Activated naive CD8-positive, alpha-beta T cell treated with anti-CD3 and anti-CD28 coated beads, Interleukin-2, amount 10 ng/mL, durations not matched to agents 7 days and 5 days (primary cell): ENCODE measurements at regions not wholly inside any gene's neighbourhood (a gene's known extent, or its start where the extent isn't known, plus 50 kb on each side); places are given as distances from the start of the nearest gene placed in this dataset.
"Not testable (repeated sequence)": the region's sequence is repeated elsewhere in the genome, so short reads cannot be mapped to it uniquely, and the experiment has no call there.

ENCODE experiments used
- ATAC-seq: fragments of 150-1000 bp; cut with Tn5 transposase; one replicate; pipeline ENCODE4 v1.10.0; 2021; ENCODE audit warnings: low read depth, moderate library complexity
- POLR2A ChIA-PET: fragments of 350-600 bp; sonication (Branson Sonifier 250); formaldehyde crosslinking; loops from one replicate; lab custom pipeline; 2021; ENCODE audit warnings: antibody characterized with exemption; lab: Charles Lee
- DNase-seq: peaks from one replicate; pipeline ENCODE4 v3.0.0; 2021
- H3K27ac Mint-ChIP-seq: one replicate; pipeline ENCODE4 v1.8.0; 2022; ENCODE audit warnings: mild to moderate bottlenecking, mixed read lengths
- H3K27me3 Mint-ChIP-seq: one replicate; pipeline ENCODE4 v1.8.0; 2022; ENCODE audit warnings: mild to moderate bottlenecking, moderate library complexity, mixed read lengths
- H3K36me3 Mint-ChIP-seq: one replicate; pipeline ENCODE4 v1.8.0; 2021; ENCODE audit warnings: mild to moderate bottlenecking, mixed read lengths
- H3K4me1 Mint-ChIP-seq: one replicate; pipeline ENCODE4 v1.8.0; 2021; ENCODE audit warnings: mixed read lengths
- H3K4me3 Mint-ChIP-seq: one replicate; pipeline ENCODE4 v1.8.0; 2022; ENCODE audit warnings: mild to moderate bottlenecking, moderate library complexity, mixed read lengths
- H3K9me3 Mint-ChIP-seq: one replicate; pipeline ENCODE4 v1.8.0; 2021; ENCODE audit warnings: mixed read lengths

DNA sequence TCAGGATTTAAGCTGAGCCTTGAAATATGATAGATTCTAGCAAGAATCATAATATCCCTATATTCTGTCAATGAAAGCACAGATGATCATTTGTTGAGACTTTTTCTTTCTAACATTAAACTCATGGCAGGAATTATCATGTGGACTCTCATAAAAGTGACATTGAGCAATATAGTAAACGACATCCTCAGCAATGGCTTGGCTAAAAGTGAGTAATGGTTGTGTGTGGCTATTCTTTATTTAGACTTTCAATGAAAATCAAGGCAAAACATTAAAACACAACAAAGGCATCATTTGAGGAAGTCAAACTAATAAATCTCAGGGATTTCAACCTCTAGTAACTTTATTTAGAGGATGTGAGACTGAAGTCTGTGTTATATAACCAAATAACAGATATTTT lies 257.8 kb upstream of the ADGRL4 start:
- no peak for DNase-seq
- POLR2A ChIA-PET = no interaction called here
- H3K4me1 Mint-ChIP-seq = no peaks in the 10 kb centered on the region
- no peaks in the 10 kb centered on the region for H3K9me3 Mint-ChIP-seq
- no peak overlapping the region for H3K4me3 Mint-ChIP-seq
- no peaks in the 10 kb centered on the region for H3K36me3 Mint-ChIP-seq
- H3K27me3 Mint-ChIP-seq = no peaks in the 10 kb centered on the region
- ATAC-seq = no peak
- no peak overlapping the region for H3K27ac Mint-ChIP-seq

DNA sequence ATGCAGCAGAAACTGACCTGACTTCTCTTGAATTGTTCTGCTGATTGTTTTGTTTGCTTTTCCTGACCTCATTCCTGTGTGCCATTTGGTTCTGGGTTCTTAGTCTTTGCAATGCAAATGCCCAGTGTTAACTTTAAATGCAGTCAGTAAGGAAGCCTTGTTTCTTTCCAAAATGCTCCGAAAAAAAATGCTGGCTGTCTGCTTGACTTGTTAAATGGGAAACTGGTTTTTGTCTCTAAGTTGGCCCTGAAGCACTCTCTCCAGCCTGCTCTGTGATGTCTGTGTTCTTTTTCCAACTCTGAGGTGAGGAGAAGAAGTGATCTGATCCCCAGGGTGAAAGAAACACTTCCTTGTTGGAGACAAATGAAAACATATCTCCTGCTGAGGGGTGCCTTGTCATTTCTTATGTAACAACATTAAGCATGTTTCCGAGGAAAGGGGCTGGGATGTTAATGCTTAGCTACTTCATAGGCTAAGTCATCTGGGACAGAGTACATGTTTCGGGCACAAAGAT lies 256.3 kb upstream of the ADGRL4 start:
- Mint-ChIP-seq H3K27ac (no peak overlapping the region), H3K4me3 (no peak overlapping the region), H3K27me3 (no peaks in the 10 kb centered on the region), H3K9me3 (no peaks in the 10 kb centered on the region), H3K4me1 (no peaks in the 10 kb centered on the region), H3K36me3 (no peaks in the 10 kb centered on the region)
- POLR2A ChIA-PET = no interaction called here
- ATAC-seq (no peak), DNase-seq (no peak)

DNA sequence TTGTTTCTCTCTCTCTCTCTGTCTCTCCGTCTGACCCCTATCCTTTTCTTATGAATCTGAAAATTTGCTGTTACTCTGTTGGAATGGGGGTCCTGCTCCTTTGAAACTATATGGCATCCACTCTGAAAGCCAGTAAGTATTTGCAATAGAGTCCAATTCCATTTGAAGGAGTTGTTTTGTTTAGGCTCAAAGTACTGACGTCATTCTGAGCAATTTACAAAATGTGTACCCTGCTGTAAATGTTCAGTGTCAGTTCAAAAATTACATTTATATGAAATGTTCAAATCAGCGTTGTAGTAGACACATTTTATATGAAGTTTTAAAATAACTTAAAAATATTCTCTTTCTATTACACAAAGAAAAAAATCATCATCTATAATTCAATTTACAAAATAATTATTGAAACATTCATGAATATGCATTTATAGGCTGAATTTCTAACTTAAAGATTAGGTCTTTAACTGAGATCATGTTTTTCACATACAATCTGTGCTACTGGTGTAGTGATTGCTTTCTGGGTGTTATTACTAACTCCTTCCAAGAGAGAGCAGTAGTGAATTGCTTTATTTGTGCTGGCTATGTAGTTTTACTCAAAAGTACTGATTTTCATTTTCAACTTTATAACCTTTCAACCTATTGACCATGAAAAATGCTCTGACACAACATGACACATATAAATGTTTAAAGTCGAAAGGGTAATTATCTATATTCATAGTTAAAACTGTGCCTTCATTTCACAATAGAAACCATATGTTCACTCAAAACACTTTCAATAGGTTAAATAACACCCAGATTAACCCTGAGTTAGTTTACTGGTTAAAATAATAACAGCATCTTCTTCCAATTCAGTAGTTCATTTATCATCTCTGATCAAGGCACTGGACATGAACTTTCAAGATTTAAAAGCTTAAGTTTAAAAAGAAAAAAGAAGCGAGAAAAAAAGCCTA lies 253.1 kb upstream of the ADGRL4 start:
- H3K4me1 Mint-ChIP-seq = no peaks in the 10 kb centered on the region
- H3K36me3 Mint-ChIP-seq = no peaks in the 10 kb centered on the region
- ATAC-seq = no peak
- DNase-seq = no peak
- no peaks in the 10 kb centered on the region for H3K9me3 Mint-ChIP-seq
- no peak overlapping the region for H3K4me3 Mint-ChIP-seq
- POLR2A ChIA-PET = no interaction called here
- H3K27ac Mint-ChIP-seq = no peak overlapping the region
- no peaks in the 10 kb centered on the region for H3K27me3 Mint-ChIP-seq

DNA sequence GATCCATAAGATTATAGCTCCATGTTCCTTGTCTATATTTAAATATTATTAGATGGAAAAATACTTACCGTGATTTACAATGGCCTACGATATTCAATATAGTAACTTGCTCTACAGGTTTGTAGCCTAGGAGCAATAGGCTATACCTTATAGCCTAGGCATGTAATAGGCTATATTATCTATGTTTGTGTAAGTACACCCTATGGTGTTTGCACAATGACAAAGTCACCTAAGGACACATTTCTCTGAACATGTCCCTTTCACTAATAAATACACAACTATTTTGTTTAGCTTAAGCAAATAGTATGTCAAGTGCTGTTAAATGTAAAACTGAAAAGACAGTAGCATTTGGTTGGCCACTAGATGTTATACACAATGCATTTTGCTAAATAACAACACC lies 248.9 kb upstream of the ADGRL4 start:
- Mint-ChIP-seq H3K9me3 (no peaks in the 10 kb centered on the region), H3K27me3 (no peaks in the 10 kb centered on the region), H3K4me1 (no peaks in the 10 kb centered on the region), H3K36me3 (no peaks in the 10 kb centered on the region), H3K27ac (no peak overlapping the region), H3K4me3 (no peak overlapping the region)
- POLR2A ChIA-PET = no interaction called here
- ATAC-seq (no peak), DNase-seq (no peak)

DNA sequence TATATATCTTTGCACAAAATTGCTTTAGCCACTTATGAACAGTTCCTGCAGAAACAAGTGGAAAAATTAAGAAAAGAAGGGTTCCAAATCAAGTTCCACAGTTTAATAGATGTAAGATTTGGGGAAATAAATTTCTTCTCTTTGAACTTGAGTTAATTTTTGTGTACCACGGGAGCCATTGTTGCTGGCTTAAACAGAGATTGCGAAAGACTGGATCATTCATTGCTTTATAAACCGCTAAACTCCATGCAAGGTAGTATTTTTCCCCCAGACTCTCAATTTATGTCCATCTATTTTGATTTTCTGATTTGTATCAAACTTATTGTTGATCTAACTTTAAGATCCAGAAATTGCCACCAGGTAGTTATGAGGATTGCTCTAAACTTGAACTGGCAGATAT lies 246.1 kb upstream of the ADGRL4 start:
- ATAC-seq (no peak), DNase-seq (no peak)
- Mint-ChIP-seq H3K27ac (no peak overlapping the region), H3K9me3 (no peaks in the 10 kb centered on the region), H3K27me3 (no peaks in the 10 kb centered on the region), H3K4me3 (no peak overlapping the region), H3K36me3 (no peaks in the 10 kb centered on the region), H3K4me1 (no peaks in the 10 kb centered on the region)
- POLR2A ChIA-PET = no interaction called here

DNA sequence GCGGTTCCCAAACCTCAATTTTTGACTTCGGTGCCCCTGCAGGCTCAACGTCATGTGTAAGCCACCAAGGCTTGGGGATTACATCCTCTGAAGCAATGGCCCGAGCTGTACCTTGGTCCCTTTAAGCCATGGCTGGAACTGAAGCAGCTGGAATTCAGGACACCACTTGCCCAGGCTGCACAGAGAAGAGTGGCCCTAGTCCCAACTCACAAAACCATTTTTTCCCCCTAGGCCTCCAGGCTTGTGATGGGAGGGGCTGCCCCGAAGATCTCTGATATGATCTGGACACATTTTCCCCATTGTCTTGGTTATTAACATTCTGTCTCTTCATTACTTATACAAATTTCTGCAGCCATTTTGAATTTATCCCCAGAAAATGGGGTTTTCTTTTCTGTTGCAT lies 233.3 kb upstream of the ADGRL4 start:
- no peak overlapping the region for H3K4me3 Mint-ChIP-seq
- no peaks in the 10 kb centered on the region for H3K36me3 Mint-ChIP-seq
- H3K27ac Mint-ChIP-seq = no peak overlapping the region
- POLR2A ChIA-PET = no interaction called here
- ATAC-seq (no peak), DNase-seq (no peak)
- H3K27me3 Mint-ChIP-seq = no peaks in the 10 kb centered on the region
- peaks cover 7% of the 10 kb centered on the region for H3K9me3 Mint-ChIP-seq
- H3K4me1 Mint-ChIP-seq = no peaks in the 10 kb centered on the region

DNA sequence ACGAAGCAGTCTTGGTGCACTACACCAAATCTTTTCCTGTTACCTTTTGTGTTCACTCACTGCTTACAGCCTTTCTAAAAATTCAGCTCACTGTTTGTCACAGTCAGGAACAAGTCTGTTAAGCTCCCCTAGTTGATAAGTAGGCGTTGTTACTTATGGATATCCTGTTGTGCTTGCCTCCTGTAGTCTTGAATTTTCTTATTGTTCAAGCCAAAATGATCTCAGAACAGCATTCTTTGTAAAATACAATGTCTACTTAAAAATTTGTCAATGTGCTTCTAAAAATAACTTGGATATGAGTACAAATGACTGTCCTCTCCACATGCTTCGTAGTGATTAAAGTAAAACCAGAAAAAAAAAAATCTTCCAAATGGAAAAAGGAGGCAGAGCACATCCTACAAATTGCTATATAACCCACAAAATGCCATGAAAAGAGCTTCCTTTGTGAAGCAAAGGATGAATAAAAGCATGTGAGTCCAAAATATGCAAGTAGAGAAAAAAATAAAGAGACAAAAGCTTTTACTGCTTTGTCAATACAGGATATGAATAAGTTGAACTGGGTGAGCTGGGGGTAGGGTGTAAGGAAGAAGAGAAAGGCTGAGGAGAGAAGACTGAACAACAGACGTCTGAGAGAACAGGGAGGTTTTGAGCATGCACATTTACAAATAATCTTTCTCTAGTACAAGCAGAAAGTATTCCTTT lies 228.9 kb upstream of the ADGRL4 start:
- no peaks in the 10 kb centered on the region for H3K36me3 Mint-ChIP-seq
- no peaks in the 10 kb centered on the region for H3K27me3 Mint-ChIP-seq
- POLR2A ChIA-PET = no interaction called here
- no peaks in the 10 kb centered on the region for H3K4me1 Mint-ChIP-seq
- H3K9me3 Mint-ChIP-seq = peaks cover 5% of the 10 kb centered on the region
- no peak for DNase-seq
- no peak overlapping the region for H3K4me3 Mint-ChIP-seq
- no peak overlapping the region for H3K27ac Mint-ChIP-seq
- ATAC-seq = no peak

DNA sequence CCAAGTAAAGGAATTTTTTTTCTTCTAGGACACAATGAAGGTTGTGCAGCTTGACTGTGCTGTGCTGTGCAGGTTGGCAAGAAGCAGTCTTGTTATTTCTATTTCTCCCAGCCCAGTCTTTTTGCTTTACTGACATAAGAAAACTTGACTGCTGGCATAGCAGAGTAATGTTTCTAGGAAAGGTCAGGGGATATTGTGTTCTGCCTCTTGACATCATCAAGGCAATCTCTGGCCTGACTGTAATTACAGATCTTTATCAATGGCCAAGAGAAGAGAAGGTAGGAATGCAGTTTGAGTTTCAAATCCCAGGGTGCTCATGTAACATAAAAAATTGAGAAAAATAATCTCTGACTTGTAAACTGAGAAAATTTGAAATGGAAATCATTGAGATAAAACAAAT lies 226.3 kb upstream of the ADGRL4 start:
- no peaks in the 10 kb centered on the region for H3K4me1 Mint-ChIP-seq
- no peak overlapping the region for H3K27ac Mint-ChIP-seq
- DNase-seq (no peak), ATAC-seq (no peak)
- POLR2A ChIA-PET = no interaction called here
- H3K36me3 Mint-ChIP-seq = no peaks in the 10 kb centered on the region
- no peak overlapping the region for H3K4me3 Mint-ChIP-seq
- no peaks in the 10 kb centered on the region for H3K27me3 Mint-ChIP-seq
- H3K9me3 Mint-ChIP-seq = peaks cover 2% of the 10 kb centered on the region

DNA sequence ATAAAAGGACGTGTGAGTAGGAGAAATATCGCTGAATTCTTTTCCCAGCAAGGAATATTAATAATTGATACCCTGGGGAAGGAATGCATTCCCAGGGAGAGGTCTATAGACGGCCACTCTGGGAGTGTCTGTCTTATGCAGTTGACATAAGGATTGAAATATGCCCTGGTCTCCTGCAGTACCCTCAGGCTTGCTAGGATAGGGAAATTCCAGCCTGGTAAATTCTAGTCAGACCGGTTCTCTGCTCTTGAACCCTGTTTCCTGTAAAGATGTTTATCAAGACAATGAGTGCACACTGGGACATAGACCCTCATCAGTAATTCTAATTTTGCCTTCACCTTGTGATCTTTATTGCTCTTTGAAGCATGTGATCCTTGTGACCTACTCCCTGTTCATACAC lies 224.2 kb upstream of the ADGRL4 start:
- ATAC-seq, H3K27ac Mint-ChIP-seq, H3K36me3 Mint-ChIP-seq, H3K27me3 Mint-ChIP-seq, DNase-seq, H3K9me3 Mint-ChIP-seq, H3K4me3 Mint-ChIP-seq, H3K4me1 Mint-ChIP-seq, POLR2A ChIA-PET: not testable (repeated sequence)

DNA sequence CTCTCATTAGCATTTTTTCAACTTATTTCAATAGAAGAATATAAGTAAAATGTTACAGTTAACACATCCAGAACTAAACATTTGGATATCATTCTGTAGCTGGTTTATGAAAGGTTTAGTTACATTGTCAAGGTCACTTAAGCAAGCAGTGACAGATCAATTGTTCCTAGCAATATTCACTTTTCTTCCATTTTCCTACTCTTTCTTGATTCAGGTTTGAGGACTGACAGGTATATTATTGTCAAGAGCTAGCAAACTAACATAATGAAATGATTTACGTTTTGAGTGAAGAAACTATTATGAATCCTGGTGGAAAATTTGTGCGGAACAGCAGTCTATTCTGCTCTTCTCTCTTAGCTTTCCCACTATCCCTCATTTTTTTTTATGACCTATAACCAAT lies 220.4 kb upstream of the ADGRL4 start:
- Mint-ChIP-seq H3K27me3 (no peaks in the 10 kb centered on the region), H3K36me3 (no peaks in the 10 kb centered on the region), H3K27ac (no peak overlapping the region), H3K4me3 (no peak overlapping the region), H3K9me3 (peaks cover 2% of the 10 kb centered on the region), H3K4me1 (no peaks in the 10 kb centered on the region)
- POLR2A ChIA-PET = no interaction called here
- ATAC-seq (no peak), DNase-seq (no peak)

DNA sequence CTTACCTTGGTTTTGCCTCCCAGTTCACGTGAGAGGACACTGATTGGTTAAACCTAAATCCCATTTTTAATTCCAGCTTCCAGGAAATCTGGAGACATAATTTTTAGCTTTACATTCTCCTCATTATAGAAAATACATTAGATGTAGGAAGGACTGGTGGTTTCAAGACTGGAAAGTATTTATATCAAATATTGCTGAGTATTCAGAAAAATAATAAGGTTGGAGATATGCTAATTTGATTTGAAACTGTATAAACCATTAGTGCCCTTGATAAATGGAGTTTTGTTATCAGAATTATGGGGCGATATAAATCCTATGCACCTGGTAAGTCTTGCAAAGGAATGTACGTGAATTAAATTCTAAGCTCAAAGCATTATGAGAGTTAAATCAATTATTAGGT lies 218.0 kb upstream of the ADGRL4 start:
- no peak for DNase-seq
- H3K9me3 Mint-ChIP-seq = peaks cover 7% of the 10 kb centered on the region
- POLR2A ChIA-PET = no interaction called here
- H3K4me1 Mint-ChIP-seq = no peaks in the 10 kb centered on the region
- ATAC-seq = no peak
- H3K4me3 Mint-ChIP-seq = no peak overlapping the region
- no peaks in the 10 kb centered on the region for H3K27me3 Mint-ChIP-seq
- H3K27ac Mint-ChIP-seq = no peak overlapping the region
- no peaks in the 10 kb centered on the region for H3K36me3 Mint-ChIP-seq

DNA sequence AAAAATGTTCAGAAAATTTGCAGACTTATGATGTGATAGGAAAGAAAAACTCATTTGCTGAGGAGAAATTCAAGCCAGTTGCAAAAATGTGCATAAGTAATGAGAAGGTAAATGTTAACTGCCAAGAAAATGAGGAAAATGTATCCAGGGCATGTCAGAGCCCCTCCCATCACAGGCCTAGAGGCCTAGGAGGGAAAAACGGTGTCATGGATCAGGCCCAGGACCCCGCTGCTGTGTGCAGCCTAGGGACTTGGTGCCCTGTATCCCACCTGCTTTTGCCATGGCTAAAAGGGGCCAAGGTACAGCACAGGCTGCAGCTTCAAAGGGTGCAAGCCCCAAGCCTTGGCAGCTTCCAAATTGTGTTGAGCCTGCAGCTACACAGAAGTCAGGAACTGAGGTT lies 214.0 kb upstream of the ADGRL4 start:
- Mint-ChIP-seq H3K9me3 (peaks cover 5% of the 10 kb centered on the region), H3K27me3 (no peaks in the 10 kb centered on the region), H3K27ac (no peak overlapping the region), H3K4me3 (no peak overlapping the region), H3K4me1 (no peaks in the 10 kb centered on the region), H3K36me3 (no peaks in the 10 kb centered on the region)
- no peak for ATAC-seq
- no peak for DNase-seq
- POLR2A ChIA-PET = no interaction called here

DNA sequence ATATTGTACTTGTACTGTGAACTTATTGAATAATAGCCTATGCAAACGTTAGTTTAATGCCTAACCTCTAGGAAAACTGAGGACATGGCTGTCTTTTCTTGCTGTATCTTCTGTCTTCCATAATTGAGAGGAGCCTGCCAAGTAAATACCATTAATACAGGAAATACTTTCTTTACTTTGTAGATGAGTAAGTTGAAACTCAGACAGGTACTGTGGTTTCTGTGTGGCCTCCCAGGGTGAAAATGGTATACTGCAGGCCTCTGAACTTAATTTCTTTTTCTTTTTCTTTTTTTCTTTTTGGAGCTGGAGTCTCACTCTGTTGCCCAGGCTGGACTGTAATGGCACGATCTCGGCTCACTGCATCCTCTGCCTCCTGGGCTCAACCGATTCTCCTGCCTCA lies 208.8 kb upstream of the ADGRL4 start:
- DNase-seq (no peak), ATAC-seq (no peak)
- Mint-ChIP-seq H3K4me1 (no peaks in the 10 kb centered on the region), H3K9me3 (peaks cover 5% of the 10 kb centered on the region), H3K36me3 (no peaks in the 10 kb centered on the region), H3K27me3 (no peaks in the 10 kb centered on the region), H3K27ac (no peak overlapping the region), H3K4me3 (no peak overlapping the region)
- POLR2A ChIA-PET = no interaction called here

DNA sequence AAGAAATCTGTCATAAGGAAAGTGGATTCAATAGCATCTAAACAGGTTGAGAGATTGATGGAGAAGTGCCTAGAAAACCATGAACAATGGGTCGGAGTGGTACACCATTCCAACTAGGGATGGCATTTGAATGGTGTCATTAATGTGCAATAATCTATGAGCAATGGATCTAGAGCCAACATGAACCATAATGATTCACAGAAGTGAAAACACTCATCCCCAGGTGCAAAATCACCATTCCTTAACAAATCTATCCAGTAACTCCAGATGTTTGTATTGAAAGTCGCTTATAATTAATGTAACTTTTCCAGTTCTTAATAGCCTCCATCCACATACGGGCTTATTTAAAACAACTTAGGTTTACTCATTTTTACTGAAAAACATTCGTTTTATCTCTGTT lies 201.3 kb upstream of the ADGRL4 start:
- Mint-ChIP-seq H3K4me1 (no peaks in the 10 kb centered on the region), H3K36me3 (no peaks in the 10 kb centered on the region), H3K9me3 (no peaks in the 10 kb centered on the region), H3K4me3 (no peak overlapping the region), H3K27me3 (no peaks in the 10 kb centered on the region), H3K27ac (no peak overlapping the region)
- no peak for DNase-seq
- POLR2A ChIA-PET = no interaction called here
- ATAC-seq = no peak
